Cardiac fibroblast (primary cell): ENCODE measurements at regions not wholly inside any gene's neighbourhood (a gene's known extent, or its start where the extent isn't known, plus 50 kb on each side); places are given as distances from the start of the nearest gene placed in this dataset.
A peak's percentile ranks its signal among the peaks of the same experiment; 100 is the strongest.

Experiments used
- DNase-seq, 2 donors: peaks; one replicate each; pipeline versions ENCODE4 v3.0.0 to v3.0.0-alpha.2; 2010; ENCODE audit warnings: low read depth in 2 of 2
- H3K4me3 ChIP-seq, 2 donors: replicated peaks in 1 of 2; 1 replicate in 1 of 2; 2 replicates in 1 of 2; pipeline ENCODE4 v1.5.1; 2011; ENCODE audit warnings: low read depth in 2 of 2, low read length in 2 of 2, mild to moderate bottlenecking in 2 of 2, moderate library complexity in 1 of 2
- CTCF ChIP-seq: IDR thresholded peaks from one replicate; pipeline ENCODE4 v1.5.1; 2011; ENCODE audit warnings: low read depth, mild to moderate bottlenecking, low read length, inconsistent platforms

GRCh38 chr2:225122007-225122406 lies 79.7 kb upstream of the DOCK10 start:
- no peak for DNase-seq
- no peak overlapping the region for H3K4me3 ChIP-seq
- TF ChIP-seq CTCF: no peak

- TF ChIP-seq CTCF: no peak
- peak in 1 of 2 donors; percentile 72 for DNase-seq
- H3K4me3 ChIP-seq: no peak overlapping the region
These were observed 77.9 kb upstream of the DOCK10 start for GRCh38 chr2:225120186-225120585.

- H3K4me3 ChIP-seq: no peak overlapping the region
- no peak for TF ChIP-seq CTCF
- DNase-seq: peak in 1 of 2 donors; percentile 54
These were observed 74.9 kb upstream of the DOCK10 start for GRCh38 chr2:225117051-225117716.

- TF ChIP-seq CTCF: no peak
- no peak for DNase-seq
- no peak overlapping the region for H3K4me3 ChIP-seq
These were observed 72.6 kb upstream of the DOCK10 start for GRCh38 chr2:225114786-225115323.

GRCh38 chr2:225113371-225114015 lies 71.2 kb upstream of the DOCK10 start:
- no peak for DNase-seq
- H3K4me3 ChIP-seq: no peak overlapping the region
- TF ChIP-seq CTCF: no peak

GRCh38 chr2:225112362-225113126 lies 70.3 kb upstream of the DOCK10 start:
- DNase-seq: no peak
- no peak for TF ChIP-seq CTCF

More at GRCh38 chr2:225112362-225113126, 70.3 kb upstream of the DOCK10 start:
- H3K4me3 ChIP-seq: no peak overlapping the region
